SK-N-MC (cell line): ENCODE measurements at regions not wholly inside any gene's neighbourhood (a gene's known extent, or its start where the extent isn't known, plus 50 kb on each side); places are given as distances from the start of the nearest gene placed in this dataset.
"Not testable (repeated sequence)": the region's sequence is repeated elsewhere in the genome, so short reads cannot be mapped to it uniquely, and the experiment has no call there.

Experiments
- DNase-seq: peaks from one replicate; pipeline ENCODE4 v3.0.0-alpha.2; 2011; ENCODE audit warnings: low read depth, low spot score
- H3K27ac ChIP-seq: fragments of 200-600 bp; sonication (generic); 2 replicates; pipeline ENCODE4 v1.5.1; 2016; ENCODE audit warnings: mixed run types
- H3K36me3 ChIP-seq: fragments of 200-600 bp; sonication (generic); 2 replicates; pipeline ENCODE4 v1.6.1; 2017; ENCODE audit warnings: antibody characterized with exemption, low read length, mixed read lengths; ENCODE audit not compliant: insufficient read depth
- H3K4me3 ChIP-seq: fragments of 200-600 bp; sonication (generic); 2 replicates; pipeline ENCODE4 v1.5.1; 2016
- H3K9ac ChIP-seq: fragments of 200-600 bp; sonication (generic); 2 replicates; pipeline ENCODE4 v1.8.0; 2017; ENCODE audit warnings: mixed run types, mixed read lengths; ENCODE audit not compliant: insufficient read length
- H3K9me3 ChIP-seq: fragments of 200-600 bp; sonication (generic); 2 replicates; pipeline ENCODE4 v1.6.1; 2017; ENCODE audit warnings: low read depth, mild to moderate bottlenecking, antibody characterized with exemption, low read length, moderate library complexity, mixed read lengths
- EZH2 ChIP-seq: fragments of 200-600 bp; sonication (generic); IDR thresholded peaks from one replicate; pipeline ENCODE4 v1.6.1; 2017; ENCODE audit warnings: antibody characterized with exemption
- FOXP2 ChIP-seq: optimal IDR thresholded peaks from 2 replicates; pipeline ENCODE3; 2011; ENCODE audit warnings: mild to moderate bottlenecking, moderate library complexity; ENCODE audit not compliant: insufficient read depth; ENCODE audit errors: extremely low read length, control extremely low read depth
- POLR2AphosphoS5 ChIP-seq: IDR thresholded peaks from 2 replicates; pipeline ENCODE4 v1.6.1; 2012; ENCODE audit warnings: mild to moderate bottlenecking, low read depth, low read length, borderline replicate concordance

DNA sequence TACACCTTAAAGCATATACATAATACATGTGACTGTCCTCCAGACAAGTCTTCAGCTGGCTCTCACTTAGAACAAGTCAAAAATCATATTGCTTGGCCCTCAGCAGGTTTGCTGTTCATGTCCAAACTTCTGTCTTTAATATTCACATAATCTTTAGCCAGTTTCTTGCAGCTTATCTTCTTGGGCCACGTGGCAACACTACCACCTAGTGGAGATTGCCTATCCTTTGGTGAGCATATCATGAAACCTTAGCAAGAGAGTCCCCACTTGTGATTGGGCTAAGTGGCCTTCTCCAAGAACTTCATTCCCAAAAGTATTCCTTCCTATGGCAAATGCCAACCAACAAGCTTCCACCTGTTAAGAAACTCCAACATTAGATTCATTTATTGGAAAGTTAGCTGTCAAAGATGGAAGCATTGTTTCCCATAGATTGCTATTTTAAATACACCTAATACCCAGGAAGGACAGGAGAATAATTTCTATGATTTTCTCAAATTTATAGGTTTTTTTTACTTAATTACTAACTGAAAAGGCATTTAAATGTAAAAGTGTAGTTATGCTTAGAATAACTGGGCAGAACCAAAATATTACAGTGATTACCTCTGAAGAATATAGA, 231.9 kb upstream of the INTU start:
- DNase-seq, result peak; percentile 88
- peak overlapping the region; percentile 94 for H3K27ac ChIP-seq
- no peak for TF ChIP-seq FOXP2
- TF ChIP-seq POLR2AphosphoS5, result no peak
- TF ChIP-seq EZH2, result no peak
- H3K9me3 ChIP-seq, result no peaks in the 10 kb centered on the region
- H3K9ac ChIP-seq, result peak overlapping the region; percentile 56
- peak overlapping the region; percentile 41 for H3K4me3 ChIP-seq
- no peaks in the 10 kb centered on the region for H3K36me3 ChIP-seq

DNA sequence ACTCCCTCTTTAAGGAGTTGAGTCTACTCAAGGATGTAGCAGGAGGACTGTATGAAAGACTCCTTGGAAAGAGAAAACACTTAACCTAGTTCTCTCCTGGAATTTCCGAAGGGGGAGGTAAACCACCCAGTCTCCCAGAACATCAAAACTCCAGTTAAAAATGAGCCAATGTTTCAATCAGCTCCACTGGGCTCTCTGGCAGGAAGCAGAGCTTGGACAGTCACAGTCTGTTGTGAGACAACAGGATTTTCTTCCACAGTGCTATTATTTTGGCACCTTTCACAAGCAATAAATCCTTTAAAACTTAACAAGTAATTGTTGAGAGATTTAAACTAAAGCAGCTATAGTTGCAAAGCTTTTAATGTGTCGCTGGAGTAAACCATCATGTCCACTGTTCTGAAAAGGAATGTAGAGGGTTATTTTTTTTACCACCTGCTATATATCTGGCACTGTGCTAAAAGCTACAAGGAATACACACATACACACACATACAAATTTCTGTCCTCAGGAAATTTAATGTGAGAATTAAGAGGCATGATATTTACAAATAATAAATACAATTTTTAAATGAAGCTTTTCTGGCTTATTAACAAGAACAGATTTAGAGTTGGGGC, 229.2 kb upstream of the INTU start:
- H3K9me3 ChIP-seq, result no peaks in the 10 kb centered on the region
- TF ChIP-seq FOXP2 (no peak), POLR2AphosphoS5 (no peak), EZH2 (no peak)
- no peak overlapping the region for H3K4me3 ChIP-seq
- H3K36me3 ChIP-seq, result no peaks in the 10 kb centered on the region
- no peak overlapping the region for H3K9ac ChIP-seq
- no peak overlapping the region for H3K27ac ChIP-seq
- DNase-seq, result no peak

DNA sequence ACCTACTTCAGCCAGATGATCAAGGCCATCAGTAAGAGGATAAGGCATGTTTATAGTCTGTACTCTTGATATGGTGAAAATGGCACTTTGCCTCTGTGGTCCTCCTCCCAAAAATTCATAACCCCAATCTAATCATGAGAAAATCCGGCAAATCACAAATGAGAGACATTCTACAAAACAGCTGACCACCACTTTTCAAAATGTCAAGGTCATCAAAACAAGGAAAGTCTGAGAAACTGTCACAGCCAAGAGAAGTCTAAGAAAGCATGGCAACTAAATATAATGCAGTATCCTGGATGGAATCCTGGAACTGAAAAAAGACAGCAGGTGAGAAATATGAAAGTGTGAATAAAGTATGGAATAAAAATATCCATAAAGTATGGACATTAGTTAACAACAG, 226.6 kb upstream of the INTU start:
- Histone ChIP-seq H3K4me3 (no peak overlapping the region), H3K27ac (no peak overlapping the region), H3K36me3 (no peaks in the 10 kb centered on the region), H3K9ac (no peak overlapping the region), H3K9me3 (no peaks in the 10 kb centered on the region)
- no peak for DNase-seq
- TF ChIP-seq FOXP2 (no peak), EZH2 (no peak), POLR2AphosphoS5 (no peak)

DNA sequence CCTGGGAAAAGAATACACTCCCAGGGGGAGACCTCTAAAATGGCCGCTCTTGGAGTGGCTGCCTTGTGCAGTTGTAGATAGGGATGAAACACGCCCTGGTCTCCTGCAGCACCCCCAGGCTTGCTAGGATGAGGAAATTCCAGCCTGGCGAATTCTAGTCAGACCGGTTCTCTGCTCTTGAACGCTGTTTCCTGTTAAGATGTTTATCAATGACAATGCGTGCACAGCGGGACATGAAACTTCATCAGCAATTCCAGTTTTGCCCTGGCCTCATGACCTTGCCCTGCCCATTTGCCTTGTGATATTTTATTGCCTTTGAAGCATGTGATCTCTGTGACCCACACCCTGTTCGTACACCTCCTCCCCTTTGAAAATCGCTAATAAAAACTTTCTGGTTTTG, 225.2 kb upstream of the INTU start:
- H3K9ac ChIP-seq, DNase-seq, H3K4me3 ChIP-seq, H3K27ac ChIP-seq, H3K36me3 ChIP-seq, H3K9me3 ChIP-seq: not testable (repeated sequence)

DNA sequence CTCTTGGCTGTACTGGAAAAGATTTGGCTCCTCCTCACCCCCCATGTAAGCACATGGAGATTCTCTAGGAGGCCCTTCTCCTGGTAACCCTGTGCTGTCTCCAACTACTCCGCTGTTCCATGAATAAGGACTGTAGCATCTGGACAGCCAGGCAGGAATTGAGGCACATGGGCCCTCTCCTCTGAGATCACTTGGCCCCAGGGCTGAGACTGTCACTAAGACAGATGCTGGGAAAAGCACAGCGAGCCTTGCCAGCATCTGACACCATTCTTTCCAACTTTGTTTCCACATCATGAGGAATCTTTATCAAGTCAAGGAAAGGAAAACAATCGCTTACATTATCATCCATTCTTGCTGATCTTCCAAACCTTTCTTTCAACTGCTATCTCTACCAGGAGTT, 222.6 kb upstream of the INTU start:
- TF ChIP-seq POLR2AphosphoS5 (no peak), EZH2 (no peak), FOXP2 (no peak)
- no peak overlapping the region for H3K4me3 ChIP-seq
- no peak overlapping the region for H3K9ac ChIP-seq
- no peaks in the 10 kb centered on the region for H3K9me3 ChIP-seq
- no peaks in the 10 kb centered on the region for H3K36me3 ChIP-seq
- DNase-seq, result no peak
- H3K27ac ChIP-seq, result no peak overlapping the region

DNA sequence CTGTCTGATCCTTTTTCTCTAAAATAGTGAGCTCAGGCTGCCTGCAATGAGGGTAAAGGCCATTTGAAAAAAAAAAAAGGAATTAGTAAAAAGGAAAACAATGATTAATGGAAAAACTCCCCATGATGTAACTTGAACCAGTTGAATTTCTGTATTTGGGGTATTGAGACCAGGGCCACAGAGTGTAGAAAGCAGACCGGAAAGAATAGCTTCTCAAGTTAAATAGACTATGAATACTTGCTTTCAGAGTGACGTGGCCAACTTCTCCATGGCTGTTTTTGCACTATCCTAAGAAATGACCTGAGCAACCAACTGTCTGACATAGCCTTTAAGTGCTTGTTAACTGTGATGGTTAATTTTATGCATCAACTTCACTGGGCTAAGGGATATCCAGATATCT, 222.1 kb upstream of the INTU start:
- Histone ChIP-seq H3K27ac (no peak overlapping the region), H3K36me3 (no peaks in the 10 kb centered on the region), H3K9me3 (no peaks in the 10 kb centered on the region), H3K9ac (no peak overlapping the region), H3K4me3 (no peak overlapping the region)
- TF ChIP-seq EZH2 (no peak), POLR2AphosphoS5 (no peak), FOXP2 (no peak)
- DNase-seq, result no peak

DNA sequence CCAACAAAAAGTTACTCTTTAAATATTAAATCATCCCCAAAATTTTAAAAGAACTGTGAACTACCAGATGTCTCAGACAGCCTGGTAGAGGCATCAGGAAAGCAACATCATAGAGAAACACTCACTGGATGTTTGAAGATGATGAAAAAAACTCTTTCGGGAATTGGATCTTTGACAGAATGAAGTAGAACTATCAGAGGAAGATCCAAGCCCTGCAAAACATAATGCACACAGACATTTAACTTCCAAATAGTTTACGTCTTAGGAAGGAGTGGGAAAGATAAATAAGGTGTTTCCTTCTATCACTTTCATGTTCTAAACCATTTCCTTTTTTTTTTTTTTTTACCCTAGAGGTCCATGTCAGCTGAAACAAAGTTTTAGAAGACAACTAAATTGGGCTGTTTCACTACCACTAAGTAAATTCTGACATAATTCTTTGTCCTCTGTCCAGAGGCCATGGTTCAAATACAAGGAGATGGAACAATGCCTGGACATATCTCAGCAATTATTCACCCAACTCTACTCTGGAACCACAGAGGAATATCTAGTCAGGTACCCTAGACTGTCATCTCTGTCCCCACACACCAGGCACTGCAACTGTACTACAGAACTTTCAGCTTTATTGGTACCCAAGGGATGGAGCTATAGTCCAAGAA, 217.7 kb upstream of the INTU start:
- Histone ChIP-seq H3K9me3 (no peaks in the 10 kb centered on the region), H3K9ac (no peak overlapping the region), H3K36me3 (no peaks in the 10 kb centered on the region), H3K4me3 (no peak overlapping the region), H3K27ac (no peak overlapping the region)
- no peak for DNase-seq
- TF ChIP-seq POLR2AphosphoS5 (no peak), FOXP2 (no peak), EZH2 (no peak)

DNA sequence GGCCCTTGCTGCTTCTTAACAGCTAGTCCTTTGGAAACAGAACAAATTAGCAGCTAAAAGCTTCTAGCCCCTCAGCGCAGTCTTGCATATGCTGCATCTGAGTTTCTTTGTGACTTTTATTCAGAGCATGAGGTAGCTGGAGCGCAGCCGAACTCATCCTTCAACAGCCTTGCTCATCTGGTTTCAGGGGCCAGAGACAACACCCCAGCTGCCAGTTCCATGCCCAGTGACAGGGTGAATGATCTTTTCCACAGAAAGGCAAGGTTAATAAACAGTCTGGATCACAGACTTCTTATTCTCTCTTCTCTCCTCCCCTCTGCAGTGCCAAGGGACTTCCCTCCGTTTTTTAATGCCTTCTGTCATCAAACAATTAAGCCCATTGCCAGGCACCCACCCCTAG, 216.6 kb upstream of the INTU start:
- Histone ChIP-seq H3K27ac (no peak overlapping the region), H3K36me3 (no peaks in the 10 kb centered on the region), H3K4me3 (no peak overlapping the region), H3K9me3 (no peaks in the 10 kb centered on the region), H3K9ac (no peak overlapping the region)
- DNase-seq, result no peak
- TF ChIP-seq FOXP2 (no peak), EZH2 (no peak), POLR2AphosphoS5 (no peak)
